Endothelial cell of umbilical vein (primary cell): ENCODE measurements at regions not wholly inside any gene's neighbourhood (a gene's known extent, or its start where the extent isn't known, plus 50 kb on each side); places are given as distances from the start of the nearest gene placed in this dataset.

Source experiments
- BruUV-seq: library from RNA; stranded (reverse); fragments of 400-500 nt; replicated peaks from 2 replicates; lab custom pipeline; 2021; lab: Mats Ljungman, UMichigan
- CTCF ChIA-PET: fragments of 300-600, 350-600 bp; sonication (Branson Sonifier 250); formaldehyde crosslinking; loops from one replicate; lab custom pipeline; 2021; ENCODE audit warnings: antibody characterized with exemption, inconsistent platforms; lab: Charles Lee
- POLR2A ChIA-PET: fragments of 300-600, 350-600 bp; sonication (Branson Sonifier 250); formaldehyde crosslinking; loops from one replicate; lab custom pipeline; 2021; ENCODE audit warnings: antibody characterized with exemption, inconsistent platforms; lab: Charles Lee
- DNase-seq: peaks from one replicate; pipeline ENCODE4 v3.0.0-alpha.2; 2011; ENCODE audit warnings: low read depth, low spot score
- FAIRE-seq: peaks from 2 replicates; lab custom pipeline; 2011; peaks lifted over from hg19 to GRCh38; lab: Jason Lieb, UNC
- H2AFZ ChIP-seq: 2 replicates; pipeline ENCODE4 v1.6.0; 2012; ENCODE audit warnings: low read depth, low read length, control low read depth, inconsistent platforms
- H3K27ac ChIP-seq: 2 replicates; pipeline ENCODE4 v1.5.1; 2011; ENCODE audit warnings: low read depth, mild to moderate bottlenecking, control low read depth, low read length, moderate library complexity; ENCODE audit not compliant: insufficient read depth
- H3K27me3 ChIP-seq, 2 experiments: 2 replicates each; pipeline versions ENCODE4 v1.6.0 to v1.6.1; 2011; ENCODE audit warnings: low read length in 2 of 2, mixed read lengths in 1 of 2; ENCODE audit not compliant: control insufficient read depth in 2 of 2, insufficient read depth in 2 of 2
- H3K36me3 ChIP-seq, 2 experiments: 2 replicates in 1 of 2; 3 replicates in 1 of 2; pipeline ENCODE4 v1.5.1; 2011; ENCODE audit warnings: low read length in 2 of 2, mild to moderate bottlenecking in 1 of 2, moderate library complexity in 1 of 2; ENCODE audit not compliant: control insufficient read depth in 2 of 2, insufficient read depth in 2 of 2; ENCODE audit errors: extremely low read depth in 1 of 2
- H3K4me1 ChIP-seq: 3 replicates; pipeline ENCODE4 v1.5.1; 2011; ENCODE audit warnings: mild to moderate bottlenecking, low read length; ENCODE audit not compliant: control insufficient read depth, insufficient read depth; ENCODE audit errors: extremely low read depth
- H3K4me2 ChIP-seq: 2 replicates; pipeline ENCODE4 v1.6.1; 2011; ENCODE audit warnings: low read length, control low read depth, mixed read lengths; ENCODE audit not compliant: insufficient read depth
- H3K4me3 ChIP-seq, 3 experiments: fragments of 200-600 bp in 1 of 3; sonication (generic), shearing (Covaris generic) in 1 of 3; replicated peaks in 1 of 3; 2 replicates each; pipeline ENCODE4 v1.5.1; 2011 to 2016; ENCODE audit warnings: control low read depth in 3 of 3, low read length in 3 of 3, mild to moderate bottlenecking in 2 of 3, inconsistent platforms in 1 of 3, low read depth in 1 of 3, moderate library complexity in 1 of 3; ENCODE audit not compliant: insufficient read depth in 1 of 3
- H3K79me2 ChIP-seq: 2 replicates; pipeline ENCODE4 v1.6.0; 2012; ENCODE audit warnings: low read length, inconsistent platforms; ENCODE audit not compliant: control insufficient read depth, insufficient read depth
- H3K9ac ChIP-seq: replicated peaks from 2 replicates; pipeline ENCODE3; 2011; ENCODE audit warnings: low read length, control low read depth; ENCODE audit not compliant: insufficient read depth; ENCODE audit errors: extremely low read depth
- H3K9me1 ChIP-seq: replicated peaks from 3 replicates; pipeline ENCODE4 v1.6.0; 2011; ENCODE audit warnings: mild to moderate bottlenecking, low read length; ENCODE audit not compliant: control insufficient read depth, insufficient read depth; ENCODE audit errors: extremely low read depth
- H3K9me3 ChIP-seq: replicated peaks from 2 replicates; pipeline ENCODE4 v1.5.1; 2012; ENCODE audit warnings: low read length, inconsistent platforms; ENCODE audit not compliant: control insufficient read depth, insufficient read depth
- H4K20me1 ChIP-seq: replicated peaks from 2 replicates; pipeline ENCODE3; 2011; ENCODE audit warnings: mild to moderate bottlenecking, low read length; ENCODE audit not compliant: control insufficient read depth, insufficient read depth; ENCODE audit errors: extremely low read depth
- EZH2 ChIP-seq: IDR thresholded peaks from 2 replicates; pipeline ENCODE4 v1.6.1; 2012; ENCODE audit warnings: borderline replicate concordance, low read depth, mild to moderate bottlenecking, moderate library complexity, low read length, inconsistent platforms; ENCODE audit not compliant: severe bottlenecking
- FOS ChIP-seq: IDR thresholded peaks from 2 replicates; pipeline ENCODE4 v1.6.1; 2011; ENCODE audit warnings: mild to moderate bottlenecking, low read length, moderate library complexity, borderline replicate concordance; ENCODE audit not compliant: insufficient read depth
- GATA2 ChIP-seq: IDR thresholded peaks from 2 replicates; pipeline ENCODE4 v1.7.0; 2011; ENCODE audit warnings: low read depth, mild to moderate bottlenecking, moderate library complexity, mixed read lengths, low read length; ENCODE audit not compliant: insufficient read length, insufficient read depth
- JUN ChIP-seq: IDR thresholded peaks from 2 replicates; pipeline ENCODE4 v1.6.1; 2011; ENCODE audit warnings: borderline replicate concordance, low read depth; ENCODE audit not compliant: insufficient read length, insufficient read depth
- MYC ChIP-seq: IDR thresholded peaks from one replicate; pipeline ENCODE4 v1.6.1; 2011; ENCODE audit warnings: mild to moderate bottlenecking, low read depth, low read length
- POLR2A ChIP-seq: IDR thresholded peaks from 2 replicates; pipeline ENCODE4 v1.6.1; 2012; ENCODE audit warnings: low read depth, mild to moderate bottlenecking, control low read depth, low read length
- POLR2AphosphoS5 ChIP-seq: IDR thresholded peaks from 2 replicates; pipeline ENCODE4 v1.6.1; 2012; ENCODE audit warnings: low read depth, mild to moderate bottlenecking, control low read depth, low read length, moderate library complexity; ENCODE audit not compliant: insufficient read depth
- dilution Hi-C: fragments of 300-500 bp; cut with MboI; formaldehyde crosslinking; loops from one replicate; pipeline ENCODE4 v1.15.0; 2019; ENCODE audit warnings: low sequenced_read_pairs; ENCODE audit not compliant: extremely low pct_ligation_motif_present
- intact Hi-C: fragments of 100-400 bp; cut with micrococcal nuclease; formaldehyde crosslinking; loops from one replicate; pipeline ENCODE4 v1.10.0; 2022
- TF ChIP-seq, protein P1 (sequence below): IDR thresholded peaks from 2 replicates; pipeline ENCODE4 v1.6.1; 2011; ENCODE audit not compliant: insufficient read depth, insufficient read length
- TF ChIP-seq, protein P2 (sequence below), 2 donors: IDR thresholded peaks; 1 replicate in 1 of 2; 2 replicates in 1 of 2; pipeline ENCODE4 v1.5.1; 2011; ENCODE audit warnings: low read length in 2 of 2, mild to moderate bottlenecking in 2 of 2, moderate library complexity in 2 of 2, control low read depth in 1 of 2, inconsistent platforms in 1 of 2, low read depth in 1 of 2; ENCODE audit not compliant: insufficient read depth in 1 of 2; ENCODE audit errors: extremely low read depth in 1 of 2

DNA sequence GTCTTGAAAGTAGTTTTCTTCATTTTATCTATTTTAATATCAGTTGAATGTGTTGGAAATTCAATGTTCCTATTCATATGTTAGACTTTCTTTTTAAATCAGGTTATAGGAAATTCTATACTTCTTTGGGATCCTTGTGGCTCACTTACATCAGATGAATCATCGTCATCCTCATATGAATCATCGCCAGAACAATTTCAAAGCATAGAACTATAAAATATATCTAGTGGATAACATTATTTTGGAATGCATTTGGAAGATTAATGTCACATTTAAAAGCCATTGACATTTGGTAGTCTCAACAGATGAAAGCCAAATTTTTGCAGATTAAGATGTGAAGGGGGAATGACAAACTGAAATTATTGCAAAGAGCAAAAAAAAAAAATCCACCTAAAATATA is 94.1 kb downstream of the FAM161A start:
- no peaks in the 10 kb centered on the region for H4K20me1 ChIP-seq
- H3K36me3 ChIP-seq: no peaks in the 10 kb centered on the region
- no peak overlapping the region for H3K9ac ChIP-seq
- peak; percentile 28 for DNase-seq
- H3K79me2 ChIP-seq: no peaks in the 10 kb centered on the region
- peak; percentile 63 for TF ChIP-seq JUN
- TF ChIP-seq EZH2: no peak
- peak; percentile 91 for TF ChIP-seq FOS
- FAIRE-seq: peak; percentile 87
- dilution Hi-C loops (no loop called here), intact Hi-C loops (loop anchor here (10.0 kb wide), 1 partner anchor 695 kb away; the partner anchor contains the start of gene SANBR)
- H3K27ac ChIP-seq: no peak overlapping the region
- no peak overlapping the region for H3K4me3 ChIP-seq
- no peak overlapping the region for H3K4me2 ChIP-seq
- no peaks in the 10 kb centered on the region for H3K9me3 ChIP-seq
- H3K4me1 ChIP-seq: peaks cover 9% of the 10 kb centered on the region
- no peaks in the 10 kb centered on the region for H3K9me1 ChIP-seq
- H3K27me3 ChIP-seq: no peaks in the 10 kb centered on the region
- CTCF ChIA-PET: no interaction called here
- BruUV-seq: no TSS peak
- POLR2A ChIA-PET: no interaction called here
- no peak overlapping the region for H2AFZ ChIP-seq

DNA sequence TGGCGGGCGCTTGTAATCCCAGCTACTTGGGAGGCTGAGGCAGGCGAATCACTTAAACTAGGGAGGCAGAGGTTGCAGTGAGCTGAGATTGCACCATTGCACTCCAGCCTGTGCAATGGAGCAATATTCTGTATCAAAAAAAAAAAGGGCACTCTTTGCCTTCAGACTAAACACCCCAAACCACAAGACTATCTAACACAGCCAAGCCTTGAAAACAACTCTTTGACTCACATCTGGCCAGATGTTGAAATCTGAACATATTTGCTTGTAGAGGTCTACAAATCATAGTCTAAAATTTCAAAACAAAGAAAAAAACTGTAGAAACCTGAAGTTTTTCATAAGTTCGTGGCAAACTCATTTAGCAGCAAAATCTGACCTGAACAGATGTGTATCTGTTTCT is 94.9 kb downstream of the FAM161A start:
- ChIA-PET POLR2A (no interaction called here), CTCF (no interaction called here)
- Histone ChIP-seq H3K4me2 (no peak overlapping the region), H2AFZ (no peak overlapping the region), H3K9ac (no peak overlapping the region), H3K36me3 (no peaks in the 10 kb centered on the region), H3K4me1 (peaks cover 9% of the 10 kb centered on the region), H3K9me1 (no peaks in the 10 kb centered on the region), H3K79me2 (no peaks in the 10 kb centered on the region), H3K9me3 (no peaks in the 10 kb centered on the region), H4K20me1 (no peaks in the 10 kb centered on the region), H3K27ac (no peak overlapping the region), H3K4me3 (no peak overlapping the region), H3K27me3 (no peaks in the 10 kb centered on the region)
- no TSS peak for BruUV-seq
- dilution Hi-C loops: no loop called here
- intact Hi-C loops: no loop called here
- TF ChIP-seq, protein P1, sequence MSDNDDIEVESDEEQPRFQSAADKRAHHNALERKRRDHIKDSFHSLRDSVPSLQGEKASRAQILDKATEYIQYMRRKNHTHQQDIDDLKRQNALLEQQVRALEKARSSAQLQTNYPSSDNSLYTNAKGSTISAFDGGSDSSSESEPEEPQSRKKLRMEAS: no peak
- no peak for TF ChIP-seq JUN
- TF ChIP-seq MYC: no peak
- TF ChIP-seq POLR2A: no peak
- TF ChIP-seq, protein P2, sequence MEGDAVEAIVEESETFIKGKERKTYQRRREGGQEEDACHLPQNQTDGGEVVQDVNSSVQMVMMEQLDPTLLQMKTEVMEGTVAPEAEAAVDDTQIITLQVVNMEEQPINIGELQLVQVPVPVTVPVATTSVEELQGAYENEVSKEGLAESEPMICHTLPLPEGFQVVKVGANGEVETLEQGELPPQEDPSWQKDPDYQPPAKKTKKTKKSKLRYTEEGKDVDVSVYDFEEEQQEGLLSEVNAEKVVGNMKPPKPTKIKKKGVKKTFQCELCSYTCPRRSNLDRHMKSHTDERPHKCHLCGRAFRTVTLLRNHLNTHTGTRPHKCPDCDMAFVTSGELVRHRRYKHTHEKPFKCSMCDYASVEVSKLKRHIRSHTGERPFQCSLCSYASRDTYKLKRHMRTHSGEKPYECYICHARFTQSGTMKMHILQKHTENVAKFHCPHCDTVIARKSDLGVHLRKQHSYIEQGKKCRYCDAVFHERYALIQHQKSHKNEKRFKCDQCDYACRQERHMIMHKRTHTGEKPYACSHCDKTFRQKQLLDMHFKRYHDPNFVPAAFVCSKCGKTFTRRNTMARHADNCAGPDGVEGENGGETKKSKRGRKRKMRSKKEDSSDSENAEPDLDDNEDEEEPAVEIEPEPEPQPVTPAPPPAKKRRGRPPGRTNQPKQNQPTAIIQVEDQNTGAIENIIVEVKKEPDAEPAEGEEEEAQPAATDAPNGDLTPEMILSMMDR (IDR thresholded peaks at IDR 0.05; ENCODE audit: extremely low read depth in 1 of 2, insufficient read depth in 1 of 2, low read depth in 1 of 2, low read length in 2 of 2): no peak
- TF ChIP-seq FOS: no peak
- no peak for TF ChIP-seq GATA2
- TF ChIP-seq POLR2AphosphoS5: no peak
- TF ChIP-seq EZH2: no peak
- FAIRE-seq (peak; percentile 55), DNase-seq (no peak)
